ENCODE measurements at regions not wholly inside any gene's neighbourhood (a gene's known extent, or its start where the extent isn't known, plus 50 kb on each side); places are given as distances from the start of the nearest gene placed in this dataset.

GRCh38 chr13:34640993-34641330, 301.1 kb upstream of the NBEA start:
- Mint-ChIP-seq H3K9me3 (no peaks in the 10 kb centered on the region; a peak in 2 of 5 replicates), H3K27me3 (ENCODE audit: low read depth) (no peaks in the 10 kb centered on the region), H3K36me3 (ENCODE audit: insufficient read depth in 1 of 3, low read depth in 3 of 3) (no peaks in the 10 kb centered on the region), H3K27ac (peak overlapping the region in 1 of 3 experiments; percentile 5; a peak in 1 of 7 replicates), H3K4me3 (no peak overlapping the region), H3K4me1 (peaks cover 37 to 44% of the 10 kb centered on the region in 2 experiments)
- no peaks in the 10 kb centered on the region for H3K9me3 ChIP-seq (ENCODE audit: control insufficient read depth, low read depth, low read length)
- no peaks in the 10 kb centered on the region for H3K27me3 ChIP-seq (ENCODE audit: insufficient read depth, low read length)
- no peak overlapping the region for H3T11ph ChIP-seq (ENCODE audit: low read length)
- H2AK5ac ChIP-seq (ENCODE audit: insufficient read length, low read length): no peak overlapping the region
- H2BK20ac ChIP-seq (ENCODE audit: low read depth, low read length, poor library complexity, severe bottlenecking): no peak overlapping the region
- no peak overlapping the region for H3K14ac ChIP-seq (ENCODE audit: insufficient read depth, low read length)
- H2BK12ac ChIP-seq (ENCODE audit: insufficient read length, low read depth, low read length): no peak overlapping the region
- H3K4me1 ChIP-seq (ENCODE audit: insufficient read depth, low read length): no peaks in the 10 kb centered on the region
- H3K79me2 ChIP-seq (ENCODE audit: insufficient read depth, low read length): no peaks in the 10 kb centered on the region
- H4K91ac ChIP-seq (ENCODE audit: insufficient read length, low read depth, low read length): no peak overlapping the region
- no peak overlapping the region for H4K8ac ChIP-seq (replicated peaks; ENCODE audit: insufficient read length, low read depth, low read length)
- no peak for TF ChIP-seq CTCF (conservative IDR thresholded peaks at IDR 0.05)
- H2BK5ac ChIP-seq (ENCODE audit: insufficient read length, low read length): no peak overlapping the region
- no peak overlapping the region for H2BK120ac ChIP-seq (ENCODE audit: low read depth, low read length, poor library complexity, severe bottlenecking)
- no peak overlapping the region for H3K4me2 ChIP-seq (ENCODE audit: insufficient read depth, insufficient read length, low read length)
- no peak overlapping the region for H3K9ac ChIP-seq (ENCODE audit: extremely low read depth, insufficient read length, low read length)
- H3K18ac ChIP-seq (ENCODE audit: insufficient read length, low read depth, low read length): peak overlapping the region; percentile 16
- H2BK15ac ChIP-seq (ENCODE audit: low read depth, low read length): no peak overlapping the region
- H3K56ac ChIP-seq (ENCODE audit: insufficient read length, low read depth, low read length): no peak overlapping the region
- no peak overlapping the region for H3K4ac ChIP-seq (ENCODE audit: low read depth, low read length)
- H3K23me2 ChIP-seq (ENCODE audit: insufficient read length, low read depth, low read length, poor library complexity, severe bottlenecking): no peaks in the 10 kb centered on the region
- DNase-seq: no peak
- H3K23ac ChIP-seq (ENCODE audit: insufficient read length, low read depth, low read length): no peak overlapping the region
- no peak overlapping the region for H2AFZ ChIP-seq (ENCODE audit: low read length)
- no peak overlapping the region for H4K5ac ChIP-seq (ENCODE audit: insufficient read length, low read depth, low read length)
- H3K79me1 ChIP-seq (ENCODE audit: insufficient read depth, low read depth, low read length, poor library complexity, severe bottlenecking): no peaks in the 10 kb centered on the region
- no CpG with 5 or more reads among the region's 4 CpGs for WGBS (ENCODE audit: extremely low coverage, insufficient read length, low lambda C conversion rate)
- no peaks in the 10 kb centered on the region for H4K20me1 ChIP-seq (ENCODE audit: control insufficient read depth, insufficient read depth, insufficient read length)
- no peak overlapping the region for H3K27ac ChIP-seq (ENCODE audit: insufficient read length, low read depth, low read length)

Data from H9 (cell line).